ENCODE measurements at regions not wholly inside any gene's neighbourhood (a gene's known extent, or its start where the extent isn't known, plus 50 kb on each side); places are given as distances from the start of the nearest gene placed in this dataset.

GRCh38 chr2:18464913-18465312 is 95.5 kb downstream of the RDH14 start:
- no peak for FAIRE-seq

GRCh38 chr2:18456026-18456425 is 104.4 kb downstream of the RDH14 start:
- FAIRE-seq, result no peak

GRCh38 chr2:18455236-18455862 is 105.1 kb downstream of the RDH14 start:
- no peak for FAIRE-seq

- FAIRE-seq, result no peak
Observed at GRCh38 chr2:18454692-18455235, 105.7 kb downstream of the RDH14 start.

GRCh38 chr2:18446715-18447114 is 113.7 kb downstream of the RDH14 start:
- no peak for FAIRE-seq

GRCh38 chr2:18445433-18446320 is 114.8 kb downstream of the RDH14 start:
- no peak for FAIRE-seq

GRCh38 chr2:18444806-18445205 is 115.6 kb downstream of the RDH14 start:
- no peak for FAIRE-seq

GRCh38 chr2:18441583-18441982 is 118.9 kb downstream of the RDH14 start:
- FAIRE-seq, result no peak

GRCh38 chr2:18440777-18441176 is 119.7 kb downstream of the RDH14 start:
- FAIRE-seq, result no peak

GRCh38 chr2:18440141-18440661 is 120.3 kb downstream of the RDH14 start:
- no peak for FAIRE-seq

GRCh38 chr2:18439716-18440115 is 120.7 kb downstream of the RDH14 start:
- no peak for FAIRE-seq

- FAIRE-seq, result no peak
Observed at GRCh38 chr2:18437909-18438308, 122.5 kb downstream of the RDH14 start.

- no peak for FAIRE-seq
Observed at GRCh38 chr2:18436503-18437005, 123.9 kb downstream of the RDH14 start.

- peak; percentile 85 for FAIRE-seq
Observed at GRCh38 chr2:18435426-18436037, 124.9 kb downstream of the RDH14 start.

GRCh38 chr2:18433872-18434271 is 126.6 kb downstream of the RDH14 start:
- no peak for FAIRE-seq

- no peak for FAIRE-seq
Observed at GRCh38 chr2:18432999-18433398, 127.5 kb downstream of the RDH14 start.

- FAIRE-seq, result no peak
Observed at GRCh38 chr2:18430996-18431748, 129.3 kb downstream of the RDH14 start.

GRCh38 chr2:18428516-18428915 is 131.9 kb downstream of the RDH14 start:
- FAIRE-seq, result no peak

- FAIRE-seq, result no peak
Observed at GRCh38 chr2:18427762-18428161, 132.7 kb downstream of the RDH14 start.

- no peak for FAIRE-seq
Observed at GRCh38 chr2:18426174-18426573, 134.3 kb downstream of the RDH14 start.

- FAIRE-seq, result no peak
Observed at GRCh38 chr2:18425210-18425703, 135.2 kb downstream of the RDH14 start.

- no peak for FAIRE-seq
Observed at GRCh38 chr2:18423636-18424035, 136.8 kb downstream of the RDH14 start.

Measured in TTC549 (cell line).